Left ventricle myocardium inferior (tissue), 1 donor: ENCODE measurements at regions not wholly inside any gene's neighbourhood (a gene's known extent, or its start where the extent isn't known, plus 50 kb on each side); places are given as distances from the start of the nearest gene placed in this dataset.

ENCODE experiments used
- DNase-seq: peaks from one replicate; pipeline ENCODE4 v3.0.0-alpha.2; 2020
- H3K27ac ChIP-seq: fragments of 200-600 bp; replicated peaks from 2 replicates; pipeline ENCODE4 v1.8.0; 2021
- H3K27me3 ChIP-seq: fragments of 200-600 bp; 2 replicates; pipeline ENCODE4 v1.8.0; 2021; ENCODE audit warnings: low read depth
- H3K36me3 ChIP-seq: fragments of 200-600 bp; 2 replicates; pipeline ENCODE4 v1.8.0; 2021
- H3K4me1 ChIP-seq: fragments of 200-600 bp; 2 replicates; pipeline ENCODE4 v1.8.0; 2021
- H3K4me3 ChIP-seq: fragments of 200-600 bp; 2 replicates; pipeline ENCODE4 v1.8.0; 2021; ENCODE audit warnings: mild to moderate bottlenecking, moderate library complexity
- H3K9me3 ChIP-seq: fragments of 200-600 bp; replicated peaks from 2 replicates; pipeline ENCODE4 v1.8.0; 2021
- CTCF ChIP-seq: fragments of 200-600 bp; IDR thresholded peaks from 2 replicates; pipeline ENCODE4 v1.8.0; 2021; ENCODE audit warnings: antibody characterized with exemption, mild to moderate bottlenecking, borderline replicate concordance
- intact Hi-C: fragments of 100-400 bp; cut with micrococcal nuclease; formaldehyde crosslinking; loops from one replicate; pipeline ENCODE4 v1.11.0; 2022
- donor health status: DM: no; HTN: yes; CAD: no; lungs with severe emphysema.

GRCh38 chr4:62209757-62210485, 1009.8 kb downstream of the ADGRL3 start:
- Histone ChIP-seq H3K36me3 (no peaks in the 10 kb centered on the region), H3K9me3 (no peaks in the 10 kb centered on the region), H3K4me3 (no peak overlapping the region), H3K27me3 (no peaks in the 10 kb centered on the region), H3K27ac (no peak overlapping the region), H3K4me1 (peaks cover 15% of the 10 kb centered on the region)
- TF ChIP-seq CTCF: no peak
- no peak for DNase-seq
- intact Hi-C loops: no loop called here

DNA sequence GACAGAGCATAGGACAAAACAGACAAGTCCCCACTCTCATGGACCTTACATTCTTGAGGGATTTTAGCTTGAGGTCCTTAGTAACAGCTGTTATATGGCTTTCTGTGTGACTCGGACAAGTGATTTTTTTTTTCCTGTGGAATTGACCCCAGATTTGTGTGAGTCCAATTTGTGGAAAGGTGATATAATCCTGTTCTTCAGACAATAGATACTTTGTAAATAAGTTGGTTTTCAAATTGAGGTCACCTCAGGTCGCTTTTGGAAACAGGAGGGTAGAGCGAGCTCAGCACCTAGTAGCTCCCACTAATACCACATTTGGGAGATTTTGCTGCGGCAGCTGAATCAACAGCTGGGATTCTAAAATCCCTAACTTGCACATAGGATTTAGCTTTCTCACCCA, 1008.8 kb downstream of the ADGRL3 start:
- Histone ChIP-seq H3K27me3 (no peaks in the 10 kb centered on the region), H3K27ac (no peak overlapping the region), H3K4me3 (no peak overlapping the region), H3K36me3 (no peaks in the 10 kb centered on the region), H3K4me1 (peaks cover 17% of the 10 kb centered on the region), H3K9me3 (no peaks in the 10 kb centered on the region)
- intact Hi-C loops: no loop called here
- no peak for TF ChIP-seq CTCF
- DNase-seq: no peak

DNA sequence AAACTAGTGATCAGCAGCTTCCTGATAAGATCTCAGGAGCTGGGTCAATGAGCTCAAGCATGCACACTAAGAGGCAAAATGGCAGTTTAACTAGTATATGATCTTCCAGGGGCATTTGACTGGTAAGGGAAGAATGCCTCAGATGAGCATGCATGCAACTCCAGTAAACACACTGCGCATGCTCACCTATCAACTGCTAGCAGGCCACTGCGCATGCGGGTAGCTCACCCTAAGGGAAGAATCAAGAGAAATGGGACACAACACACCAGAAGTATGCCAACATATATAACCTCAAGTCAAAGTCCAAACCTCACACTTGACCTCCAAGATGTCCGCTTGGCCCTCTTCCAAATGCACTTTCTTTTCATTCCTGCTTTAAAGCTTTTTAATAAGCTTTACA, 1004.0 kb downstream of the ADGRL3 start:
- intact Hi-C loops: no loop called here

DNA sequence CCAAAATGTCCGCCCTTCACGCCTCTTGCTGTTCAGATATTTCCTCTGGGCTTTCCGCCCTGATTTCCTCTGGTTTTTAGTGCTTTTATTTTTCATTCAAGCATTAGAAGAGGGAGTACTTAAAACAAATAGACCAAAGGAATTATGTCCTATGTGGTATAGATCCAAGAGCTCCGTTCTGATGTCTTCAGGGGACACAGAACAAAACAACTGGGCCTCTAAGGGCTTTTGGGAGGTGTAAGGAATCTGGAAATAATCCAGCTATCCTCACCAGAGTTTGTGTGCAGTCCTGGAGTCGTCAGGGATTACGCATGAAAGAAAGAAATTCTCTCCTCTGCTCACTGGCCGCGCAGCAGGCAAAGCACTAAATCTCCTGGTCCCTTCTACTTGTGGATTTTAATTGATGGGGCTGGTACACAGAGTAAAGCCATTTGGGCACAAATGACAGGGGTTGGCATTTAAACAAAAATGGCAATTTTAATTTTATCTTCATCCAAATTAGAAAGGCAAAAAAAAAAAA, 999.2 kb downstream of the ADGRL3 start:
- no peaks in the 10 kb centered on the region for H3K36me3 ChIP-seq
- DNase-seq: no peak
- intact Hi-C loops: no loop called here
- H3K4me1 ChIP-seq: peaks cover 22% of the 10 kb centered on the region
- no peak overlapping the region for H3K27ac ChIP-seq
- no peaks in the 10 kb centered on the region for H3K9me3 ChIP-seq
- TF ChIP-seq CTCF: no peak
- H3K27me3 ChIP-seq: no peaks in the 10 kb centered on the region
- no peak overlapping the region for H3K4me3 ChIP-seq

More for the DNA sequence above, 1004.0 kb downstream of the ADGRL3 start:
- H3K9me3 ChIP-seq: no peaks in the 10 kb centered on the region
- H3K4me1 ChIP-seq: peaks cover 12% of the 10 kb centered on the region
- H3K27me3 ChIP-seq: no peaks in the 10 kb centered on the region
- H3K4me3 ChIP-seq: no peak overlapping the region
- no peak overlapping the region for H3K27ac ChIP-seq
- no peak for DNase-seq
- TF ChIP-seq CTCF: no peak
- no peaks in the 10 kb centered on the region for H3K36me3 ChIP-seq

- Histone ChIP-seq H3K27me3 (no peaks in the 10 kb centered on the region), H3K4me1 (peaks cover 16% of the 10 kb centered on the region), H3K9me3 (no peaks in the 10 kb centered on the region), H3K4me3 (no peak overlapping the region), H3K36me3 (no peaks in the 10 kb centered on the region), H3K27ac (peak overlapping the region; percentile 22)
- DNase-seq: no peak
- intact Hi-C loops: no loop called here
- TF ChIP-seq CTCF: no peak
These were observed 996.2 kb downstream of the ADGRL3 start for GRCh38 chr4:62196338-62196737.
